Fibroblast of pulmonary artery (primary cell): ENCODE measurements at regions not wholly inside any gene's neighbourhood (a gene's known extent, or its start where the extent isn't known, plus 50 kb on each side); places are given as distances from the start of the nearest gene placed in this dataset.

Experiments used
- DNase-seq: peaks from one replicate; pipeline ENCODE4 v3.0.0-alpha.2; 2010; ENCODE audit warnings: low read depth
- H3K4me3 ChIP-seq: replicated peaks from 2 replicates; pipeline ENCODE4 v1.5.1; 2011; ENCODE audit warnings: low read depth, mild to moderate bottlenecking, control low read depth, low read length, moderate library complexity
- TF ChIP-seq, protein P1 (sequence below): IDR thresholded peaks from 2 replicates; pipeline ENCODE4 v1.5.1; 2011; ENCODE audit warnings: mild to moderate bottlenecking, control low read depth, low read length, inconsistent platforms; ENCODE audit errors: missing control alignments

DNA sequence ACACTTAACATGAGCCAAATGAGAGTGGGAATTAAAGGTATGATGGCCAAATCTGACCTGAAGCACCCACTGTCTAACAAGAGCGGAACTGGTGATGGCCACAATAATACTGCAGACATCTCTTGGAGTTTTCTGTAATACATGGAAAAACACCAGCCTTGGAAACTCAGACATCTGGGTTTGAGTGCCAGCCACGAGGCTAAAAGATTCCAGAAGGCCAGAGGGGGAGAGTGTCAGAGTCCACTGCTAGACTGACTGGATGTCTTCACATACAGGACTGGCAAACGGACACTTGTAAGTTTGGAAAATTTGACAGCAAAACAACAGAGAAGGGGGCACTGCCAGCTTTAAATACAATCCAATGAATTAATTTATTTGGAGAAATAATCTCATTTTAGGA, 175.1 kb downstream of the ADSS2 start:
- TF ChIP-seq, protein P1, sequence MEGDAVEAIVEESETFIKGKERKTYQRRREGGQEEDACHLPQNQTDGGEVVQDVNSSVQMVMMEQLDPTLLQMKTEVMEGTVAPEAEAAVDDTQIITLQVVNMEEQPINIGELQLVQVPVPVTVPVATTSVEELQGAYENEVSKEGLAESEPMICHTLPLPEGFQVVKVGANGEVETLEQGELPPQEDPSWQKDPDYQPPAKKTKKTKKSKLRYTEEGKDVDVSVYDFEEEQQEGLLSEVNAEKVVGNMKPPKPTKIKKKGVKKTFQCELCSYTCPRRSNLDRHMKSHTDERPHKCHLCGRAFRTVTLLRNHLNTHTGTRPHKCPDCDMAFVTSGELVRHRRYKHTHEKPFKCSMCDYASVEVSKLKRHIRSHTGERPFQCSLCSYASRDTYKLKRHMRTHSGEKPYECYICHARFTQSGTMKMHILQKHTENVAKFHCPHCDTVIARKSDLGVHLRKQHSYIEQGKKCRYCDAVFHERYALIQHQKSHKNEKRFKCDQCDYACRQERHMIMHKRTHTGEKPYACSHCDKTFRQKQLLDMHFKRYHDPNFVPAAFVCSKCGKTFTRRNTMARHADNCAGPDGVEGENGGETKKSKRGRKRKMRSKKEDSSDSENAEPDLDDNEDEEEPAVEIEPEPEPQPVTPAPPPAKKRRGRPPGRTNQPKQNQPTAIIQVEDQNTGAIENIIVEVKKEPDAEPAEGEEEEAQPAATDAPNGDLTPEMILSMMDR: no peak
- no peak for DNase-seq
- no peak overlapping the region for H3K4me3 ChIP-seq

DNA sequence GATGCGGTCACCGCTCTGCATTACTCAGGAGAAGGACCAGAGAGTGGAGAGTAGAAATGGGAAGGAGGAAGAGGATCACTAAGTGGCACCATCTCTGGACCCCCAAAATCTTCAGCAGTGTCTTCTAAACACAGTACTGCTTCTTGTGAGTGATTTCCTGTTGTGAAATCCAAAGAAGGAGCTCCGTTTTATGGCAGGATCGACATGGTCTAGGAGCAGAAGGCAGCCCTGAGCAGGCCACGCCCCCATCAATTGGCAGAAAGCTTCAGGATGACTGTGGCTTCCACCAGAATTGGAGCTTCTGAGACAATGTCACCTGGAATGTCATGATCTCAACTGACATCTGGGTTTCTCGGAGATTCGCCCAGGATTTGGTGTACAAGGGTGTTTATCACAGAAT, 171.5 kb downstream of the ADSS2 start:
- peak; percentile 44 for DNase-seq
- TF ChIP-seq, protein P1: no peak
- no peak overlapping the region for H3K4me3 ChIP-seq

DNA sequence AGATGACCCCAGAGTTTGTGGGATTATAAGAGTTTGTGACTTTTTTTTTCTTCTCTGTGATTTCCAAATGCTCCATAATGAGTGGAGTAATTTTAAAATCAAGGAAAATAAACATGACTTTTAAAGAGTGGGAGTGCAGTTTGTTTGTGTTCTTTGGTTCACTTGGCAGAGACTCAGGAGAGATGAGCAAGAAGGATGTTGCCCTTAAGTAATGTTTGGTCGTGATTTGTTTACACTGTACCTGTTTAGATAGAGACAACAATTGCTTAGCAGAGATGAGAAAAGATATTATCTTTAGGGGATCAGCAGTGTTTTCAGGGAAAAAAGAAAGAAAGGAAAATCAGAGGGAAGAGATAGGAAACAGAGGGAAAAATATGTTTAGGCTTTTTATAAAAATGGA, 170.8 kb downstream of the ADSS2 start:
- H3K4me3 ChIP-seq: no peak overlapping the region
- DNase-seq: peak; percentile 57
- TF ChIP-seq, protein P1: no peak

DNA sequence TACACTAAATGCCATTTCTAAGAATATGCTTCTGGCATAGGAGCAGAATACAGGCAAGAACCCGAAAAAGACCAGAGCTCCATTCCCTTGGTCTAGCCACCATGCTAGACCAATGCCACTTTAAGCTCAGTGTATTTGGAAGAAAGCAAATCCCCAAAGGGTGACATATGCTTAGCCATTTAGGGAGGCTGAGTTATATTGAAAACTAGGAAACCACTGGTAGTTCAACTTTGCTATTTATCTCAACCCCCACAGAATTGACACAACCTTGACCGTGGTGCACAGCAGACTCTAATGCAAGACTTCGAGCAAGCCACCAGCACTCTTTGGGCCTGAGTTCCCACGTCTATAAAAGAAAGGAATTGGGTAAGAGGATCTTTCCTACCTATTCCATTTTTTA, 167.9 kb downstream of the ADSS2 start:
- no peak overlapping the region for H3K4me3 ChIP-seq
- DNase-seq: no peak
- TF ChIP-seq, protein P1: no peak

DNA sequence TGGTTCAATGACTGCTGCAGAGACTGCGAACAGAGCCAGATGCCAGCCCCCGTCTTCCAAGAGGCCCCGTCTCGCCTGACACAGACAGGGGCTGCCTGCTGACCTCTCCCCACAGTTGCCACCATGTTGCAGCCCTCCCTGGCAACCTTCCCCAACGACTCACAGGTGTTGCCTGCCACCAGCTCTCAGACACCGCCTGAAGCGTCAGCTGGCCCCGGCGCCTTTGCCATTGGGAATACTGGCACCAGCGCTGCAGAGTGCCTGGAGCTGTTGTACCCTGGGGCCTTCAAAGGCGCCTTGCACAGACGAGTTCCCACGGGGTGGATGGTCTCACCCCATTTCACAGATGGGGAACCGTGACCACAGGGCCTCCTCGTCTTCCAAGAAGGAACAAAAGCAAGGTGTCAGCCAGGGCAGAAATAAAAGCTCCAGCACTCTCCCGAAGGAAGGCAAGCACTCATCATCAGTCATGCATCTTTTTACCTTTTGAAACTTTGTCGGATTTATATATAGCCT, 167.0 kb downstream of the ADSS2 start:
- TF ChIP-seq, protein P1: no peak
- no peak for DNase-seq
- no peak overlapping the region for H3K4me3 ChIP-seq

DNA sequence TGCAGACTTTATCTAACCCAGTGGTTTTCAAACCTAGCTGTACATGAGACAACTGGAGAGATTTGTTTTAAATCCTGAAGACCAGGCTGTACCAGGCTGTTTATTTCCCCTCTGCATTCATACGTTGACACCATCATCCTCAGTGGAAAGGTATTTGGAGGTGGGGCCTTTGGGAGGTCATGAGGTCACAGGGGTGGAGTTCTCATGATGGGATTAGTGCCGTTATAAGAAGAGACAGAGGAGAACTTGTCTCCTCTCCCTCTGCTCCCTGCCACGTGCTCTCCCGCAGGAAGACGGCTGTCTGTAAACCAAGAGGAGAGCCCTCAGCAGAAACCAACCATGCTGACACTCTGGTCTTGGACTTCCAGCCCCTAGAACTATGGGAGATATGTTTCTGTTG, 165.4 kb downstream of the ADSS2 start:
- no peak overlapping the region for H3K4me3 ChIP-seq
- TF ChIP-seq, protein P1: no peak
- DNase-seq: no peak

DNA sequence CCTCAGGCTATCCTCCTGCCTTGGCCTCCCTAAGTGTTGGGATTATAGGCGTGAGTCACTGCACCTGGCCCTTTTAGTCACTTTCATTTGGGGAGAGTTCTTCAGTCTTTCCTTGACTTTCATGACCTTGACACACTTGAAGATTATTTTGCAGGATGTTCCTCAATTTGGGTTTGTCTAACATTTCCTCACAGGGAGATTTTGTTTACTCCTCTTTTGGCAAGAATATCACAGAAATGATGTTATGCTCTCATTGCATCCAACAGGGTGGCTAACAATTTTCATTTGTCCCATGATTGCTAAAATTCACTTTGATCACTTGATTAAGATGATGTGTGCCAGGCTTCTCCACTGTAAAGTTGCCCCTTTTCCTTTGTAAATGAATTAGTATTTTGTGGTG, 164.0 kb downstream of the ADSS2 start:
- DNase-seq: no peak
- TF ChIP-seq, protein P1: no peak
- no peak overlapping the region for H3K4me3 ChIP-seq
